ENCODE measurements at regions not wholly inside any gene's neighbourhood (a gene's known extent, or its start where the extent isn't known, plus 50 kb on each side); places are given as distances from the start of the nearest gene placed in this dataset.

DNA sequence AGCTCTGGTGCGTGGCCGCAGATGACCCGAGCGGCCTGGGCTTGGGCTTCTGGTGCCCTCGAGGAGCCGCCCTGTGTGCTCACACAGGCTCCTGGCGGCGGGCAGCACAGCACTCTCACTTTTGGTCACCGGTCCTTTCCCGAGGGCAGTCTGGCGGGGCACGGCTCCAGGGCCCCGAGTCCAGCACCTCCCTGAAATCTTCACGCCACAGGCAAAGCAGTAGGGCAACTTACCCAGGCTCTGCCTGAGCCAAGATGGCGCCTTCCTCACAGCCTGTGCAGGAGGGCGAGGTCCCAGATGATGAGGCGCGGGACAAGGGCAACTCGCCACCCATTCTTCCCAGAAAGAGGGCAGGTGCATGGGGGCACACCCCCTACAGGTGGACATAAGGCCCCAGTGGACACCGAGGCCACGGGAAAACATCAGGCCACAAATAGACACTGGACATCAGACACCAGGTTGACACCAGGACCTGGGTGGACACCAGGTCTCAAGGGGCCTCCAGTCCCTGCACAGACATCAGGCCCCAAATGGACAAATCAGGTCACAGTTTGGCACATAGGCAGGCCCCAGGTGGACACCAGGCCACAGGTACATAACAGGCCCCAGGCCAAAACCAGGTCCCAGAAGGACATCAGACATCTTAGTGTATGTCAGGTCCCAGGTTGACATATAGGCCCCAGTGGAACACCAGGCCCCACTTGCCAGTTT lies 57.6 kb upstream of the SEPTIN5 start:
- Histone ChIP-seq H3K4me3 (no peak overlapping the region), H4K20me1 (replicated peaks; ENCODE audit: control insufficient read depth, insufficient read depth, low read length) (no peaks in the 10 kb centered on the region), H3K9me1 (ENCODE audit: control insufficient read depth, insufficient read depth, low read length) (peaks cover 5% of the 10 kb centered on the region), H3K4me1 (replicated peaks in 1 of 2; ENCODE audit: control insufficient read depth in 2 of 2, insufficient read depth in 2 of 2, low read length in 2 of 2) (peaks cover 0 to 7% of the 10 kb centered on the region in 2 experiments; a peak in 1 of 5 replicates), H3K9ac (ENCODE audit: insufficient read depth in 1 of 2, low read depth in 2 of 2, low read length in 2 of 2) (peak overlapping the region in 1 of 2 experiments; percentile 13; a peak in 1 of 4 replicates), H3K9me3 (replicated peaks; ENCODE audit: control insufficient read depth, insufficient read depth, low read depth, low read length) (no peaks in the 10 kb centered on the region), H3K36me3 (ENCODE audit: control insufficient read depth, insufficient read depth, low read length) (no peaks in the 10 kb centered on the region), H3K27ac (ENCODE audit: extremely low read depth, low read depth, low read length) (no peak overlapping the region), H3K79me2 (ENCODE audit: control insufficient read depth, insufficient read depth, low read length) (no peaks in the 10 kb centered on the region), H3K27me3 (ENCODE audit: control insufficient read depth in 2 of 2, insufficient read depth in 2 of 2, low read length in 2 of 2) (peaks cover under 1 to 5% of the 10 kb centered on the region in 2 experiments; a peak in 3 of 5 replicates), H3K4me2 (ENCODE audit: insufficient read depth, low read length) (no peak overlapping the region), H2AFZ (ENCODE audit: low read depth, low read length) (0 out of 2 replicates have a peak overlapping the region, but pooled peaks have one; percentile 1)
- in situ Hi-C loops (cut with MboI) = no loop called here
- DNase-seq (ENCODE audit: extremely low read depth in 1 of 4, low spot score in 3 of 4) = no peak
- intact Hi-C loops (cut with micrococcal nuclease) = no loop called here
- CTCF ChIA-PET (ENCODE audit: low intra/inter-chr PET ratio) = no interaction called here
- FAIRE-seq = no peak
- ATAC-seq = no peak; the same call in 1 of the 3 replicates
- POLR2A ChIA-PET = interaction anchor here (0.7 kb wide), 1 partner anchor 19 kb away, joined by 4 read pairs; no protein-coding TSS in a partner anchor
- 57% methylated on average over 21 of the region's 21 CpGs for WGBS (ENCODE audit: insufficient coverage, low coverage, missing lambda C conversion rate)
- BruUV-seq (replicated peaks) = no TSS peak
- no peak for TF ChIP-seq TAL1 (IDR thresholded peaks at IDR 0.05)
- no peak for TF ChIP-seq PPARD (CRISPR knock-in tag; IDR thresholded peaks at IDR 0.05)
- TF ChIP-seq, protein P1, sequence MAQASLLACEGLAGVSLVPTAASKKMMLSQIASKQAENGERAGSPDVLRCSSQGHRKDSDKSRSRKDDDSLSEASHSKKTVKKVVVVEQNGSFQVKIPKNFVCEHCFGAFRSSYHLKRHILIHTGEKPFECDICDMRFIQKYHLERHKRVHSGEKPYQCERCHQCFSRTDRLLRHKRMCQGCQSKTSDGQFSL (CRISPR knock-in tag; IDR thresholded peaks at IDR 0.05) = peak; percentile 60
- TF ChIP-seq, protein P1 (tag; IDR thresholded peaks at IDR 0.05) = no peak
- TF ChIP-seq, protein P2, sequence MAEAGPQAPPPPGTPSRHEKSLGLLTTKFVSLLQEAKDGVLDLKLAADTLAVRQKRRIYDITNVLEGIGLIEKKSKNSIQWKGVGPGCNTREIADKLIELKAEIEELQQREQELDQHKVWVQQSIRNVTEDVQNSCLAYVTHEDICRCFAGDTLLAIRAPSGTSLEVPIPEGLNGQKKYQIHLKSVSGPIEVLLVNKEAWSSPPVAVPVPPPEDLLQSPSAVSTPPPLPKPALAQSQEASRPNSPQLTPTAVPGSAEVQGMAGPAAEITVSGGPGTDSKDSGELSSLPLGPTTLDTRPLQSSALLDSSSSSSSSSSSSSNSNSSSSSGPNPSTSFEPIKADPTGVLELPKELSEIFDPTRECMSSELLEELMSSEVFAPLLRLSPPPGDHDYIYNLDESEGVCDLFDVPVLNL (CRISPR knock-in tag; IDR thresholded peaks at IDR 0.05; ENCODE audit: low read depth) = 0 out of 2 replicates have a peak, but pooled peaks have one; percentile 38
- TF ChIP-seq ZNF282 (CRISPR knock-in tag; IDR thresholded peaks at IDR 0.05) = peak; percentile 83
- TF ChIP-seq ZFX (CRISPR knock-in tag; IDR thresholded peaks at IDR 0.05) = peak; percentile 46
- peak; percentile 38; the same call in 1 of the 2 replicates for TF ChIP-seq ZNF263 (CRISPR knock-in tag; IDR thresholded peaks at IDR 0.05; ENCODE audit: borderline replicate concordance)
- no peak for TF ChIP-seq BRCA1 (IDR thresholded peaks at IDR 0.05)
- TF ChIP-seq BRCA1 (CRISPR knock-in tag; IDR thresholded peaks at IDR 0.05) = peak; percentile 80; the same call in 1 of the 2 replicates
- peak; percentile 38; the same call in 1 of the 2 replicates for TF ChIP-seq TGIF2 (CRISPR knock-in tag; IDR thresholded peaks at IDR 0.05)
- peak; percentile 27; the same call in 1 of the 2 replicates for TF ChIP-seq CBFB (CRISPR knock-in tag; IDR thresholded peaks at IDR 0.05)
- peak; percentile 64 for TF ChIP-seq STAG1 (CRISPR knock-in tag; IDR thresholded peaks at IDR 0.05; ENCODE audit: borderline replicate concordance)
- no peak for TF ChIP-seq HCFC1 (IDR thresholded peaks at IDR 0.05; ENCODE audit: low read depth, low read length)
- 0 out of 2 replicates have a peak, but pooled peaks have one; percentile 87 for TF ChIP-seq RBM14 (IDR thresholded peaks at IDR 0.05; ENCODE audit: borderline replicate concordance, insufficient read depth, low read depth, low read length)
- peak; percentile 38 for TF ChIP-seq SRSF7 (optimal IDR thresholded peaks at IDR 0.05; ENCODE audit: low read depth, low read length)
- TF ChIP-seq, protein P3, sequence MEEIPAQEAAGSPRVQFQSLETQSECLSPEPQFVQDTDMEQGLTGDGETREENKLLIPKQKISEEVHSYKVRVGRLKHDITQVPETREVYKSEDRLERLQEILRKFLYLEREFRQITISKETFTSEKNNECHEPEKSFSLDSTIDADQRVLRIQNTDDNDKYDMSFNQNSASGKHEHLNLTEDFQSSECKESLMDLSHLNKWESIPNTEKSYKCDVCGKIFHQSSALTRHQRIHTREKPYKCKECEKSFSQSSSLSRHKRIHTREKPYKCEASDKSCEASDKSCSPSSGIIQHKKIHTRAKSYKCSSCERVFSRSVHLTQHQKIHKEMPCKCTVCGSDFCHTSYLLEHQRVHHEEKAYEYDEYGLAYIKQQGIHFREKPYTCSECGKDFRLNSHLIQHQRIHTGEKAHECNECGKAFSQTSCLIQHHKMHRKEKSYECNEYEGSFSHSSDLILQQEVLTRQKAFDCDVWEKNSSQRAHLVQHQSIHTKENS (CRISPR knock-in tag; IDR thresholded peaks at IDR 0.05) = no peak
